ENCODE measurements at regions not wholly inside any gene's neighbourhood (a gene's known extent, or its start where the extent isn't known, plus 50 kb on each side); places are given as distances from the start of the nearest gene placed in this dataset.

DNA sequence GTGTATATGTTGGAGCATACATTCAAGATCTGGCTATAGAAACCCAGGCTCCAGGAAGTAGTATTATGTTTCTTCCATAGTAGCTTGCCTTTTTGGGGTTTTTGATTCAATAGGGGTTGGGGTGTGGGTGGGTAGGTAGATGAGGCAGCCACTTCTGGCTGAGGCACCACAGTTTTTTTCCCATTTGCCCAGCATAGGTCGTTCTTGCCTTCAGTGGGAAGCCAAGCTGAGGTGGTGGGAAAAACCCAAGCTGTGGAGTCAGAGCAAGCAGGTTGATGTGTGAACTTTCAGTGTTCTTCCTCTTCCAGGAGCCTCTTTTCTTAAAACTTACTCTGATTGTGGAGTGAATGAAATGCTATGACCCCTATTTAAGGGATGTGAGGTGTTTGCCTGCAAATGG is 67.0 kb upstream of the RPS6KA3 start:
- ATAC-seq (no peak), DNase-seq (ENCODE audit: missing footprints) (no peak)
- intact Hi-C loops (cut with DNase I), result no loop called here

DNA sequence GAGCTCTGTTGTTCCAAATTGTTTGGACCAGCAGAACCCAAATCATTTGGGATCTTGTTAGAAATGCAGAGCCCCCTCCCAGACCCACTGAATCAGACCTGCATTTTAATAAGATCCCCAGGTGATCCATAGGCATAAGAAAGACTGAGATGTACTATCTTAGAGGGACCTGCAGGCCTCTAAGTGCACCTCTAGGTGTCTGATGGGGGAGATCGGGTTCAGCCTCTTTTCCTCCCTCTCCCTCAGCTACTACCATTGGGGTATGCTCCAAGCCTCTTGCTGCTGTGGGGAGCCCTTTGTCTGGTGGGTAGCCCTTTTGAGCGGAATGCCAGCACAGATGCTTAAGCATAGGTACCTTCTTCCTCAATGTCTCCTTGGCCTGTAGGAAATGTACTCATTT is 63.8 kb upstream of the RPS6KA3 start:
- intact Hi-C loops (cut with DNase I), result no loop called here
- ATAC-seq (no peak), DNase-seq (ENCODE audit: missing footprints) (no peak)

DNA sequence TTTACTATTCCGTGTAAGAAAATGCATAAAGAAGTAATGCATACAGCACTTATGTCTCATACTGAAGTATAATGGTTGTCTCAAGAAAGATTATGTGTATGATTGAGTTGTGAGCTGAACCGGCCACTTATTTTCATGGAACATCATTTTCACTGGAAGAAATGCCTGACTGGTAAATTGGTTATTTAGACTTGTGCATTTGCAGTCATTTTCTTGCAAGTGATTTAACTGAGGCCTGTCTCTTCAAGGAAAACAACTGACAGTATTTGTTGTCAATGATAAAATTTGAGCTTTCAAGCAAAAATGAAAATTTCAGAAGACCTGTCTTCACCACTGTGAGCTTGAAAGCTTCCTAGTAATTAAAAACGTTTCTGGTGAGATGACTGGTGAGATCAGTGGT is 62.7 kb upstream of the RPS6KA3 start:
- intact Hi-C loops (cut with DNase I), result no loop called here
- no peak for DNase-seq (ENCODE audit: missing footprints)
- ATAC-seq, result no peak

DNA sequence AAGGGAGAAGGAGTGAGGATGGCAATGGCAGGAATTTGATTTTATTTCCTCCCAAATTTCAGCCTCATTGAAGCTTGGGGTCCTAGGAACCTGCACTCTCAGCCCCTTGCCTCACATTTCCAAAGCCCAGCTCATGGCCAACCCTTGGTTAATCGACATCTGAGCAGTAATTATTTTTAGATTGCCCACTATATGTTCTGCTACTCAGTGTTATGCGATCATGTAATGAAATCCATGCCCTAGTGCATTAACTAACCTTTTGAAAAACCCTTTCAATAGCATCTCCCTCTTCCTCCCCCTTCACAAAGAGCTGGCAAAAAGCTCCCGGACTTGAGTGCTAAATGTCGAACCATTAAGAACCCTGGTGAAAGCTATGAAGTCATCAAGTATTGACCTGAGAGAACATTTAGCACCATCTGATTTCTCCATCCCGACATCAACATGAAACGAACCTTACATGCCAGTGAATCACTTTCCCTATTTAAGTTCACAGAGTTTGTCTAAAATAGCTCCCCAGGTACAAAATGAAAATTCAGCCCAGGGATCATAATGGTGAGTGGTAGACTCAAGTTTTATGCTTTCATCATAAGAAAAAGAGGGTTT is 59.2 kb upstream of the RPS6KA3 start:
- ATAC-seq, result no peak

DNA sequence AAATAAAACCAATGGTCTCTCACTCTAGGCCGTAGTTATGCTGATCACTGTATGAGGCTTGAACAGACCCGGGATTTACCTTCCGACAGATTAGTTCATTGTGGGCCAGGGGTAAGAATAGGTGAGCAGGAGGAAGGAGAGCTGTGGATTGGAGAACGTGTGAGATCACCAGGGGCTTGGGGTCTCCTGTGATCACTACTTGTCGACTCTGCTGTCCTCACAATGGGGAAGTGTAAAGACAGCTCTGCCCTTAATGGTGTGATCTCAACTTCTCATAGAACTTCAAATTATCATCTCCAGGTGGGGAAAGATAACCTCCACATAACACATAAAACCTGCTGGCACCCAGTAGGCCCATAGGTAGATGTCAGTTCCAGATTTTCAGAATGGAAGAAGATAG is 56.2 kb upstream of the RPS6KA3 start:
- intact Hi-C loops (cut with DNase I), result no loop called here
- ATAC-seq (no peak), DNase-seq (ENCODE audit: missing footprints) (no peak)

More for the DNA sequence above, 59.2 kb upstream of the RPS6KA3 start:
- no peak for DNase-seq (ENCODE audit: missing footprints)
- intact Hi-C loops (cut with DNase I), result no loop called here

DNA sequence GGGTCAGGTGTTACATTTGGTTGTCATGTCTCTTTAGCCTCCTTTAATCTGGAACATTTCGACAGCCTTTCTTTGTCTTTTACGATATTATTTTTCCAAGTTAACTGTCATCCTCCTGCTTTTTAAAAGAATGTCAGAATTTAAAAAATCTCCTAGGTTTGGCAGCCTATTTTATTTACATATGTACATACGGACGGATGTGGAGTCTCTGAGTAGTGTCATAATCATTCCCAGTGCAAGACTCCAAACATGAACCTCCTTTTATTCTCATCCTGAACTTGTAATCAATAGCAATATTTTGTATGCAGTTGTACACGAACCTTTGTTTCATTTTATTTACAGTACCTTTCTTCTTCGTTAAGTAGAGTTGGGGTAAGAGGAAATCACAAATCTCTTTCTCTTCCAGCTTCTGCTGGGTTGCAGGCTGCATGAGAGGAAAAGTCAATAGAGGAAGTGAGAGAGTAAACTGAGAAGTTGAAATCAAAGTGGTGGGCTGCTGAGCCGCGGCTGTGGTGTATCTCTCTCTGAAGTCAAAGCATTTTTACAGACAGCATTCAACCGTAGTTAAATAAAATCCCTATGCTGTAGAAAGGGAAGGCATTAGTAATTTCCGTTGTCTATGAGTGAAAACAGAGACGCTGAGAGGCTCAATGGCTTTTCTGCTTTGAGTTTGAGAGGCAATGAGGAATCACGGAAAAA is 53.9 kb upstream of the RPS6KA3 start:
- intact Hi-C loops (cut with DNase I), result no loop called here
- DNase-seq (ENCODE audit: missing footprints) (no peak), ATAC-seq (no peak)

DNA sequence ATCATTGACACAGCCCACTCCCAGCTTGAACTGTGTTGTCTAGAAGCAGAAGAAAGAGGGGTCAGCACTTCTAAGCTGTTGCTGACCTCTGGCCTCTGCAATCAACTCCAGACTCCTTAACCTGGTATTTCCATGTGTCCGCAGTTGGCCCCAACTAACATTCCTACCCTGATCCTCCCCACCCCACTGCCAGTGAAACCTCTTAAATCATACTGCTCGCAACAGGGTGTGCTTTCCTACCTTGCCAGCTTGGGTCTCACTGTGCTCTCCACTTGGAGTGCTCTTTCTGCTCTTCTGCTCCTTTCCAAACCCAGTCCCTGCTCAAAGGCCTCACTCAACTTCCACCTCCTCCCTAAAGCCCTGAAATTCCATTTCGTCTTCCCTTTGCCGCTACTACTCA is 52.3 kb upstream of the RPS6KA3 start:
- intact Hi-C loops (cut with DNase I), result no loop called here
- no peak for DNase-seq (ENCODE audit: missing footprints)

DNA sequence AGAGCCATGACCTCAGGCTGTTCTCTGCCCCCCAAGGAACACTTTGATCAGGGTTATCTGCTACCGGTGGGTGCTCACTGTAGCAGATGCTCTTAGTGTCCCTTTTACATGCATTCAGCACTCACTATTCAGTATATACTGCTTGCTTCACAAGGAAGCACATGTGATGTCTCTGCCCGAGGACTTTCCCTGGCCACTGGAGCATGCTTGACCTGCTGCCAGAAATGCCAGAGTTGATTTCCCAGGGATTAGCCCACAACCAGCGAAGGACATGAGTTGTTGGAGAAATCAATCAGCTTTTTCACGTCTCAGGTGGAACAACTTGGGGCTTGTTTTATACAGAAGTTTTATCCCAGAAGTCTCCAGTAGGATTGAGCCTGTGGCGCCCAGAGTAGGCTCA is 51.2 kb upstream of the RPS6KA3 start:
- intact Hi-C loops (cut with DNase I), result no loop called here
- DNase-seq (ENCODE audit: missing footprints) (no peak), ATAC-seq (no peak)

More for the DNA sequence above, 52.3 kb upstream of the RPS6KA3 start:
- no peak for ATAC-seq
